ENCODE measurements at regions not wholly inside any gene's neighbourhood (a gene's known extent, or its start where the extent isn't known, plus 50 kb on each side); places are given as distances from the start of the nearest gene placed in this dataset.

GRCh38 chr11:119814766-119815165 lies 85.8 kb upstream of the NECTIN1 start:
- no peak for FAIRE-seq
- Histone ChIP-seq H3K4me2 (ENCODE audit: insufficient read depth, low read length) (no peak overlapping the region), H3K9ac (replicated peaks; ENCODE audit: extremely low read depth, insufficient read depth, low read length) (no peak overlapping the region), H3K4me1 (ENCODE audit: control insufficient read depth, extremely low read depth, insufficient read depth, low read length) (no peaks in the 10 kb centered on the region), H2AFZ (ENCODE audit: low read depth, low read length) (no peak overlapping the region), H4K20me1 (replicated peaks; ENCODE audit: control insufficient read depth, extremely low read depth, insufficient read depth, low read length) (no peaks in the 10 kb centered on the region), H3K4me3 (replicated peaks in 1 of 3; ENCODE audit: insufficient read depth in 1 of 3, low read depth in 1 of 3, low read length in 3 of 3) (no peak overlapping the region), H3K79me2 (ENCODE audit: control insufficient read depth, insufficient read depth, low read length) (no peaks in the 10 kb centered on the region), H3K9me3 (replicated peaks; ENCODE audit: control insufficient read depth, insufficient read depth, low read length) (no peaks in the 10 kb centered on the region), H3K9me1 (replicated peaks; ENCODE audit: control insufficient read depth, extremely low read depth, insufficient read depth, low read length) (no peaks in the 10 kb centered on the region), H3K27ac (ENCODE audit: insufficient read depth, low read depth, low read length) (no peak overlapping the region), H3K36me3 (ENCODE audit: control insufficient read depth in 2 of 2, extremely low read depth in 1 of 2, insufficient read depth in 2 of 2, low read length in 2 of 2) (no peaks in the 10 kb centered on the region), H3K27me3 (ENCODE audit: control insufficient read depth in 2 of 2, insufficient read depth in 2 of 2, low read length in 2 of 2) (no peaks in the 10 kb centered on the region)
- DNase-seq (ENCODE audit: low read depth, low spot score) = no peak
- no peak for TF ChIP-seq EZH2 (IDR thresholded peaks at IDR 0.05; ENCODE audit: borderline replicate concordance, low read depth, low read length, severe bottlenecking)
- TF ChIP-seq POLR2AphosphoS5 (IDR thresholded peaks at IDR 0.05; ENCODE audit: insufficient read depth, low read depth, low read length) = no peak
- no peak for TF ChIP-seq MAX (IDR thresholded peaks at IDR 0.05; ENCODE audit: insufficient read depth, insufficient read length)
- TF ChIP-seq FOS (IDR thresholded peaks at IDR 0.05; ENCODE audit: borderline replicate concordance, insufficient read depth, low read length) = no peak
- no peak for TF ChIP-seq MYC (IDR thresholded peaks at IDR 0.05; ENCODE audit: low read depth, low read length)
- POLR2A ChIA-PET = no interaction called here
- dilution Hi-C loops (cut with MboI; ENCODE audit: extremely low pct_ligation_motif_present, low sequenced_read_pairs) (no loop called here), intact Hi-C loops (cut with micrococcal nuclease) (no loop called here)
- CTCF ChIA-PET = no interaction called here
- BruUV-seq (replicated peaks) = no TSS peak

- BruUV-seq (replicated peaks) = no TSS peak
- CTCF ChIA-PET = interaction anchor here (0.8 kb wide), 1 partner anchor 82 kb away, joined by 3 read pairs; the partner anchor contains the start of gene NECTIN1
- DNase-seq (ENCODE audit: low read depth, low spot score) (no peak), FAIRE-seq (no peak)
- Histone ChIP-seq H3K36me3 (ENCODE audit: control insufficient read depth in 2 of 2, extremely low read depth in 1 of 2, insufficient read depth in 2 of 2, low read length in 2 of 2) (no peaks in the 10 kb centered on the region), H3K27me3 (ENCODE audit: control insufficient read depth in 2 of 2, insufficient read depth in 2 of 2, low read length in 2 of 2) (no peaks in the 10 kb centered on the region), H3K9me3 (replicated peaks; ENCODE audit: control insufficient read depth, insufficient read depth, low read length) (no peaks in the 10 kb centered on the region), H3K9me1 (replicated peaks; ENCODE audit: control insufficient read depth, extremely low read depth, insufficient read depth, low read length) (no peaks in the 10 kb centered on the region), H3K79me2 (ENCODE audit: control insufficient read depth, insufficient read depth, low read length) (no peaks in the 10 kb centered on the region), H2AFZ (ENCODE audit: low read depth, low read length) (no peak overlapping the region), H3K4me3 (replicated peaks in 1 of 3; ENCODE audit: insufficient read depth in 1 of 3, low read depth in 1 of 3, low read length in 3 of 3) (no peak overlapping the region), H3K4me2 (ENCODE audit: insufficient read depth, low read length) (no peak overlapping the region), H3K27ac (ENCODE audit: insufficient read depth, low read depth, low read length) (no peak overlapping the region), H4K20me1 (replicated peaks; ENCODE audit: control insufficient read depth, extremely low read depth, insufficient read depth, low read length) (no peaks in the 10 kb centered on the region), H3K9ac (replicated peaks; ENCODE audit: extremely low read depth, insufficient read depth, low read length) (no peak overlapping the region), H3K4me1 (ENCODE audit: control insufficient read depth, extremely low read depth, insufficient read depth, low read length) (no peaks in the 10 kb centered on the region)
- POLR2A ChIA-PET = no interaction called here
- TF ChIP-seq POLR2AphosphoS5 (IDR thresholded peaks at IDR 0.05; ENCODE audit: insufficient read depth, low read depth, low read length) (no peak), EZH2 (IDR thresholded peaks at IDR 0.05; ENCODE audit: borderline replicate concordance, low read depth, low read length, severe bottlenecking) (no peak), POLR2A (IDR thresholded peaks at IDR 0.05; ENCODE audit: low read depth, low read length) (no peak), GATA2 (IDR thresholded peaks at IDR 0.05; ENCODE audit: insufficient read depth, insufficient read length, low read depth, low read length) (no peak), CTCF (IDR thresholded peaks at IDR 0.05; ENCODE audit: extremely low read depth in 1 of 2, insufficient read depth in 1 of 2, low read depth in 1 of 2, low read length in 2 of 2) (no peak), MAX (IDR thresholded peaks at IDR 0.05; ENCODE audit: insufficient read depth, insufficient read length) (no peak), FOS (IDR thresholded peaks at IDR 0.05; ENCODE audit: borderline replicate concordance, insufficient read depth, low read length) (no peak)
- intact Hi-C loops (cut with micrococcal nuclease) (no loop called here), dilution Hi-C loops (cut with MboI; ENCODE audit: extremely low pct_ligation_motif_present, low sequenced_read_pairs) (no loop called here)
These were observed 81.7 kb upstream of the NECTIN1 start for GRCh38 chr11:119810478-119811232.

All from endothelial cell of umbilical vein (primary cell).